ENCODE measurements at regions not wholly inside any gene's neighbourhood (a gene's known extent, or its start where the extent isn't known, plus 50 kb on each side); places are given as distances from the start of the nearest gene placed in this dataset.

DNA sequence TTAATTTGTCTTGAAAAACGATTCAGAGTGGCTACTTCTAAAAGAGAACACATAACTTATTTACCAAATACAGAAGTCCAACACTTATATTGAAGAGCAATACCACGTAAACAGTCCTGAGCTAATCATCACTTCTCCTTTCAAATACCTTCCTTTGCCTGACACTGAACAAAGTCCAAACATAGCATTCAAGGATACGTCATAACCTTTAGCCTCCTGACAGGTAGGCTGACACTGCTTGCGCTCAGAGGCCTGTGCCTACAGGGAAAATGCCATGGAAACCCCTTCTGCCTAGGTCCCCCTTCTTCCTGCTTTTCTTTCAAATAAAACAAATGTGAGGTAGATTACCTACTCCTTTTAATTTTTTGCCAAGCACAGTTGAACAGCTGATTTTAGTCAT lies 510.0 kb downstream of the INSC start:
- WGBS, 2 donors, result 92 to 96% methylated on average over 4 of the region's 4 CpGs
- TF ChIP-seq, protein P1, sequence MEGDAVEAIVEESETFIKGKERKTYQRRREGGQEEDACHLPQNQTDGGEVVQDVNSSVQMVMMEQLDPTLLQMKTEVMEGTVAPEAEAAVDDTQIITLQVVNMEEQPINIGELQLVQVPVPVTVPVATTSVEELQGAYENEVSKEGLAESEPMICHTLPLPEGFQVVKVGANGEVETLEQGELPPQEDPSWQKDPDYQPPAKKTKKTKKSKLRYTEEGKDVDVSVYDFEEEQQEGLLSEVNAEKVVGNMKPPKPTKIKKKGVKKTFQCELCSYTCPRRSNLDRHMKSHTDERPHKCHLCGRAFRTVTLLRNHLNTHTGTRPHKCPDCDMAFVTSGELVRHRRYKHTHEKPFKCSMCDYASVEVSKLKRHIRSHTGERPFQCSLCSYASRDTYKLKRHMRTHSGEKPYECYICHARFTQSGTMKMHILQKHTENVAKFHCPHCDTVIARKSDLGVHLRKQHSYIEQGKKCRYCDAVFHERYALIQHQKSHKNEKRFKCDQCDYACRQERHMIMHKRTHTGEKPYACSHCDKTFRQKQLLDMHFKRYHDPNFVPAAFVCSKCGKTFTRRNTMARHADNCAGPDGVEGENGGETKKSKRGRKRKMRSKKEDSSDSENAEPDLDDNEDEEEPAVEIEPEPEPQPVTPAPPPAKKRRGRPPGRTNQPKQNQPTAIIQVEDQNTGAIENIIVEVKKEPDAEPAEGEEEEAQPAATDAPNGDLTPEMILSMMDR (IDR thresholded peaks at IDR 0.05), result no peak
- no peak for TF ChIP-seq POLR2A (IDR thresholded peaks at IDR 0.05)
- no peak overlapping the region for H3K27ac ChIP-seq
- no peak for DNase-seq
- H3K9me3 ChIP-seq, result no peaks in the 10 kb centered on the region
- H3K4me3 ChIP-seq (replicated peaks in 1 of 3), result no peak overlapping the region
- H3K36me3 ChIP-seq, result no peaks in the 10 kb centered on the region
- no peaks in the 10 kb centered on the region for H3K4me1 ChIP-seq
- H3K27me3 ChIP-seq, result no peaks in the 10 kb centered on the region
- intact Hi-C loops (cut with DNase I), result no loop called here

DNA sequence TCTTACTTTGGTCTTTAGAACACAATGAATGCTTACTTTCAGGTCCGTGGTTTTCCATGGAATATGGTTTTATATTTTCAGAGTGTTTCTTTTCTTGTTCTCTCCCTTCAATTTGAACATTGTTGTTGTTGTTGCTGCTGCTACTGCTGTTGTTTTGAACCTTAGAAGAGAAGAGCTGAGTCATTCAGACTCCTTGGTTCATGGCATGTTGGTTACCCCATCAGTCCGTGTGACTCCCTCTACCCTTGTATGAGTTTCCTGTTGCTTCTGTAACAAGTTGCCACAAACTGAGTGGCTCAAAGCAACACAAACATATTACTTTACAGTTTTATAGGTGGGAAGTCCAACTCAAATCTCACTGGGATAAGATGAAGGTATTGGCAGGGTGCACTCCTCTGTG lies 511.0 kb downstream of the INSC start:
- intact Hi-C loops (cut with DNase I), result no loop called here
- no peaks in the 10 kb centered on the region for H3K4me1 ChIP-seq
- no peaks in the 10 kb centered on the region for H3K27me3 ChIP-seq
- no peak overlapping the region for H3K4me3 ChIP-seq (replicated peaks in 1 of 3)
- WGBS, 2 donors, result 85 to 96% methylated on average over 2 of the region's 2 CpGs
- no peak for DNase-seq
- no peak overlapping the region for H3K27ac ChIP-seq
- H3K36me3 ChIP-seq, result no peaks in the 10 kb centered on the region
- no peak for TF ChIP-seq POLR2A (IDR thresholded peaks at IDR 0.05)
- TF ChIP-seq, protein P1 (IDR thresholded peaks at IDR 0.05), result no peak
- H3K9me3 ChIP-seq, result no peaks in the 10 kb centered on the region

DNA sequence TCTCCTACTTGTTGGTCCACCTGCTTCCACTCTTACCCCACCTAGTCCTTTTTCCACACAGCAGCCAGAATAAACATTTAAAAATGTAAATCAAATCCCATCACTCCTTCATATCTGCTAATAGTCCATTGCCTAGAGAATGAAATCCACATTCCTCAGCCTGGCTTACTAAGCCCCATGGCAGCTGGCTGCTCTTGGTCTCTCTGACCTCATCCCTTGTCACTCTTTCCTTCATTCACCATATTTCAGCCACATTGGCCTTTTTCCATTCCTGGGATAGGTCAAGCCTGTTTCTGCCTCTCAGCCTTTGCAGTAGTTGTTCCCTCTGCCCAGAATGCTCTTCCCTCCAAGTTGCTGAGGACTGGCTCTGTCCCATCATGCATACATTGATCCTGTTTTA lies 512.8 kb downstream of the INSC start:
- no peaks in the 10 kb centered on the region for H3K36me3 ChIP-seq
- intact Hi-C loops (cut with DNase I), result no loop called here
- H3K27ac ChIP-seq, result no peak overlapping the region
- no peak for TF ChIP-seq POLR2A (IDR thresholded peaks at IDR 0.05)
- TF ChIP-seq, protein P1 (IDR thresholded peaks at IDR 0.05), result no peak
- no peaks in the 10 kb centered on the region for H3K9me3 ChIP-seq
- H3K4me1 ChIP-seq, result no peaks in the 10 kb centered on the region
- no peaks in the 10 kb centered on the region for H3K27me3 ChIP-seq
- H3K4me3 ChIP-seq (replicated peaks in 1 of 3), result no peak overlapping the region
- no peak for DNase-seq

DNA sequence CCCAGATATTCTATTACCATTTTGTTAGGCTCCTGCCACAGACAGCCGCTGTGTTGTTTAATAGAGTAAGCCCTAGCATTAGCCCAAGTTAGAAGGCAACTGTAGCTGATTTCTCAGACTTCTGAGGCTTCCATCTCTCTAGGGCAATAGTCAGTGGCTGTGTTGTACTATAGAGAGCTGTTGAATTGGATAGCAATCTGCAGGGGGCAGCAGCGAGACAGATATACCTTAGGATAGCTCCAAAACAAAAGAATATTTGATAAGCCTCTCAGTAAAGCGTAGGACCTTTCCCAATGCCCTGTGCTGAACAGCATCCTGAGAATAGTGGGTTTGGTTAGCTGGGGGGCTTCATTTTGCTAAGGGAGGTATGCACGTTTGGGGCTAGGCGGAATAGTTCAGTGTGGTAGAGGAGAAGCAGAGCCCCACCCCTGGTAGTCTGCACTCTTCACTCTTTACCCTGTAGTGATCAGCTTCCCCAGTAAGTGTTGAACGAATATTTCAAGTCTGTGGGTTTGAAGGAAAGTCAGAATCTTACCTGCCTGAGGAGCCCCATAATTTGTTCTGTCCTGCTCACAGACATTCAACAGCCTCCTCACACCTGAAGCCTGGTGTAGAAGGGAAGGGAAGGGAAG lies 515.1 kb downstream of the INSC start:
- Histone ChIP-seq H3K4me3 (replicated peaks in 1 of 3) (no peak overlapping the region), H3K27me3 (no peaks in the 10 kb centered on the region), H3K36me3 (no peaks in the 10 kb centered on the region), H3K9me3 (no peaks in the 10 kb centered on the region), H3K27ac (no peak overlapping the region), H3K4me1 (no peaks in the 10 kb centered on the region)
- TF ChIP-seq POLR2A (IDR thresholded peaks at IDR 0.05), result no peak
- TF ChIP-seq, protein P1 (IDR thresholded peaks at IDR 0.05), result no peak
- no peak for DNase-seq
- intact Hi-C loops (cut with DNase I), result no loop called here
- 67 to 68% methylated on average over 6 of the region's 6 CpGs for WGBS, 2 donors

DNA sequence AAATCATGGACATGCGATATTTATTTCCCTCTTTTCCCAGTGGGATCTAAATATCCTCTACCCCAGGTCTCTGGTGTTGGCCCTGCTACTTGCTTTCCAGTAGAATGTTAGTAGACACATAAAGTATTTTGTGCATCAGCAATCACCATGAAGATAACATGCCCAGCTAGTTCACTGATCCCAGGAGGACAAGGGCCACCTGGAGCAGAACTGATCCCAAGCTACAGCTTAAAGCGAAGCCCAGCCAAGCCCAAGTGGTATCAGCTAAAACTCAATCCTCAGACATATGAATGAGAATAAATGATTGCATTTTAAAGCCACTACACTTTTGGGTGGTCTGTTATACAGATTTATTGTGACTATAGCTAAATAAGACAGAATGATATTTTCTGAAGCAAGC lies 516.2 kb downstream of the INSC start:
- Histone ChIP-seq H3K27me3 (no peaks in the 10 kb centered on the region), H3K36me3 (no peaks in the 10 kb centered on the region), H3K4me3 (replicated peaks in 1 of 3) (no peak overlapping the region), H3K4me1 (no peaks in the 10 kb centered on the region), H3K9me3 (no peaks in the 10 kb centered on the region), H3K27ac (no peak overlapping the region)
- DNase-seq, result no peak
- intact Hi-C loops (cut with DNase I), result no loop called here
- WGBS, 2 donors, result 87 to 97% methylated on average over 2 of the region's 2 CpGs
- TF ChIP-seq, protein P1 (IDR thresholded peaks at IDR 0.05), result no peak
- TF ChIP-seq POLR2A (IDR thresholded peaks at IDR 0.05), result no peak
